Stimulated activated CD4-positive, alpha-beta T cell treated with anti-CD3 and anti-CD28 coated beads, Interleukin-4, amount 100 ng/mL, for 24 hours (primary cell): ENCODE measurements at regions not wholly inside any gene's neighbourhood (a gene's known extent, or its start where the extent isn't known, plus 50 kb on each side); places are given as distances from the start of the nearest gene placed in this dataset.

Experiments
- DNase-seq: peaks from one replicate; pipeline ENCODE4 v3.0.0-alpha.2; 2020

GRCh38 chr10:130854151-130854550 is 457.4 kb downstream of the TCERG1L start:
- DNase-seq, result no peak

GRCh38 chr10:130857631-130858295 is 453.8 kb downstream of the TCERG1L start:
- no peak for DNase-seq

- no peak for DNase-seq
These were observed 452.9 kb downstream of the TCERG1L start for GRCh38 chr10:130858626-130859025.

GRCh38 chr10:130859427-130859826 is 452.1 kb downstream of the TCERG1L start:
- no peak for DNase-seq

GRCh38 chr10:130862122-130862521 is 449.4 kb downstream of the TCERG1L start:
- DNase-seq, result no peak

GRCh38 chr10:130862626-130863025 is 448.9 kb downstream of the TCERG1L start:
- DNase-seq, result no peak

- no peak for DNase-seq
These were observed 448.5 kb downstream of the TCERG1L start for GRCh38 chr10:130863044-130863443.

- no peak for DNase-seq
These were observed 446.3 kb downstream of the TCERG1L start for GRCh38 chr10:130864961-130865818.

GRCh38 chr10:130866857-130867256 is 444.7 kb downstream of the TCERG1L start:
- DNase-seq, result no peak

GRCh38 chr10:130867446-130868194 is 443.9 kb downstream of the TCERG1L start:
- no peak for DNase-seq

- no peak for DNase-seq
These were observed 442.2 kb downstream of the TCERG1L start for GRCh38 chr10:130869179-130869841.

- no peak for DNase-seq
These were observed 440.1 kb downstream of the TCERG1L start for GRCh38 chr10:130871406-130871805.

- DNase-seq, result no peak
These were observed 437.9 kb downstream of the TCERG1L start for GRCh38 chr10:130873636-130874035.

- no peak for DNase-seq
These were observed 436.4 kb downstream of the TCERG1L start for GRCh38 chr10:130875116-130875515.

GRCh38 chr10:130875897-130876472 is 435.5 kb downstream of the TCERG1L start:
- no peak for DNase-seq

GRCh38 chr10:130877126-130877525 is 434.4 kb downstream of the TCERG1L start:
- DNase-seq, result no peak

GRCh38 chr10:130878131-130878530 is 433.4 kb downstream of the TCERG1L start:
- DNase-seq, result no peak

GRCh38 chr10:130882906-130883305 is 428.6 kb downstream of the TCERG1L start:
- no peak for DNase-seq

GRCh38 chr10:130884456-130884855 is 427.1 kb downstream of the TCERG1L start:
- DNase-seq, result no peak

GRCh38 chr10:130885021-130885655 is 426.4 kb downstream of the TCERG1L start:
- no peak for DNase-seq

- DNase-seq, result no peak
These were observed 424.4 kb downstream of the TCERG1L start for GRCh38 chr10:130887170-130887569.

- DNase-seq, result no peak
These were observed 423.0 kb downstream of the TCERG1L start for GRCh38 chr10:130888493-130888892.
